Spleen (tissue), 7 donors: ENCODE measurements at regions not wholly inside any gene's neighbourhood (a gene's known extent, or its start where the extent isn't known, plus 50 kb on each side); places are given as distances from the start of the nearest gene placed in this dataset.
A peak's percentile ranks its signal among the peaks of the same experiment; 100 is the strongest.

ENCODE experiments used
- POLR2A ChIP-seq, 3 donors: fragments of 450-650 bp; IDR thresholded peaks; one replicate each; pipeline ENCODE4 v1.5.1; 2017; ENCODE audit warnings: antibody characterized with exemption in 3 of 3, mild to moderate bottlenecking in 1 of 3
- TF ChIP-seq, protein P1 (sequence below), 11 experiments: fragments of 200-600 bp in 7 of 11; fragments of 450-650 bp in 4 of 11; sonication (generic) in 4 of 11; IDR thresholded peaks in 8 of 11; conservative IDR thresholded peaks in 3 of 11; 1 replicate in 7 of 11; 2 replicates in 4 of 11; pipeline versions ENCODE4 v1.4.0 to v1.8.0; 2016 to 2021; ENCODE audit warnings: antibody characterized with exemption in 11 of 11, inconsistent platforms in 4 of 11, mild to moderate bottlenecking in 1 of 11
- donor health status: DM: no; HTN: no; CAD: no; lungs with moderate emphysema.
- donor health status: DM: no; HTN: no; CAD: no.
- donor health status: DM: no; HTN: no; CAD: no.

DNA sequence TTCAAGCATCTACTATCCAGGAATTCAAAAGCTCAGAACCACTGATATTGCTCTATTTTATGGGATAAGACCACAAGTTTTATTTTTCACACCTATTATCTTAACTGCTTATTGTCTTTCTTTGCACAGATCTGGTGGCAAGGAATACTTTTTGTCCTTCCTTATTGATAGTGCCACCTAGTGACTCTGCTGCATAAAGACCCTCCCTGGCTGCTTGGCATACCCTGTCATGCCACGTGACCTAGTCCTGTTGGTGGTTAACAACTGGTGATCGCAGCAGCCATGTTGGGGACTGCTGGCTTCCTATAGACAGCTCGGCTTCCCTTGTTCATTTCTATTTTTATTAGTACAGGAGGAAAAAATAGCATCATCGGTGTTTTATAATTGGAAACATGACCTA is 236.3 kb downstream of the MEX3B start:
- TF ChIP-seq, protein P1, sequence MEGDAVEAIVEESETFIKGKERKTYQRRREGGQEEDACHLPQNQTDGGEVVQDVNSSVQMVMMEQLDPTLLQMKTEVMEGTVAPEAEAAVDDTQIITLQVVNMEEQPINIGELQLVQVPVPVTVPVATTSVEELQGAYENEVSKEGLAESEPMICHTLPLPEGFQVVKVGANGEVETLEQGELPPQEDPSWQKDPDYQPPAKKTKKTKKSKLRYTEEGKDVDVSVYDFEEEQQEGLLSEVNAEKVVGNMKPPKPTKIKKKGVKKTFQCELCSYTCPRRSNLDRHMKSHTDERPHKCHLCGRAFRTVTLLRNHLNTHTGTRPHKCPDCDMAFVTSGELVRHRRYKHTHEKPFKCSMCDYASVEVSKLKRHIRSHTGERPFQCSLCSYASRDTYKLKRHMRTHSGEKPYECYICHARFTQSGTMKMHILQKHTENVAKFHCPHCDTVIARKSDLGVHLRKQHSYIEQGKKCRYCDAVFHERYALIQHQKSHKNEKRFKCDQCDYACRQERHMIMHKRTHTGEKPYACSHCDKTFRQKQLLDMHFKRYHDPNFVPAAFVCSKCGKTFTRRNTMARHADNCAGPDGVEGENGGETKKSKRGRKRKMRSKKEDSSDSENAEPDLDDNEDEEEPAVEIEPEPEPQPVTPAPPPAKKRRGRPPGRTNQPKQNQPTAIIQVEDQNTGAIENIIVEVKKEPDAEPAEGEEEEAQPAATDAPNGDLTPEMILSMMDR (IDR thresholded peaks at IDR 0.05 in 8 of 11, conservative IDR thresholded peaks at IDR 0.05 in 3 of 11): peak in 2 of 11 experiments; percentile 15 to 32
- TF ChIP-seq POLR2A (IDR thresholded peaks at IDR 0.05): no peak
